H9 (cell line): ENCODE measurements at regions not wholly inside any gene's neighbourhood (a gene's known extent, or its start where the extent isn't known, plus 50 kb on each side); places are given as distances from the start of the nearest gene placed in this dataset.

ENCODE experiments used
- DNase-seq: peaks from one replicate; pipeline ENCODE4 v3.0.0-alpha.2; 2017
- H2AFZ ChIP-seq: one replicate; pipeline ENCODE4 v1.6.1; 2013; ENCODE audit warnings: mild to moderate bottlenecking, low read length, control low read depth, moderate library complexity
- H2AK5ac ChIP-seq: 2 replicates; pipeline ENCODE4 v1.6.1; 2013; ENCODE audit warnings: low read length, control low read depth, mixed read lengths; ENCODE audit not compliant: insufficient read length
- H2BK120ac ChIP-seq: one replicate; pipeline ENCODE4 v1.6.1; 2013; ENCODE audit warnings: low read depth, mild to moderate bottlenecking, low read length, control low read depth, inconsistent platforms; ENCODE audit not compliant: poor library complexity, severe bottlenecking
- H2BK12ac ChIP-seq: 2 replicates; pipeline ENCODE4 v1.6.1; 2013; ENCODE audit warnings: low read length, control low read depth, mixed read lengths, low read depth; ENCODE audit not compliant: insufficient read length
- H2BK15ac ChIP-seq: 2 replicates; pipeline ENCODE4 v1.6.1; 2013; ENCODE audit warnings: low read depth, low read length, control low read depth
- H2BK20ac ChIP-seq: one replicate; pipeline ENCODE4 v1.6.1; 2013; ENCODE audit warnings: low read depth, mild to moderate bottlenecking, low read length, control low read depth, inconsistent platforms; ENCODE audit not compliant: poor library complexity, severe bottlenecking
- H2BK5ac ChIP-seq: 2 replicates; pipeline ENCODE4 v1.6.1; 2013; ENCODE audit warnings: low read length, control low read depth, mixed read lengths; ENCODE audit not compliant: insufficient read length
- H3K14ac ChIP-seq: 2 replicates; pipeline ENCODE4 v1.6.1; 2013; ENCODE audit warnings: low read length, control low read depth; ENCODE audit not compliant: insufficient read depth
- H3K18ac ChIP-seq: 2 replicates; pipeline ENCODE4 v1.6.1; 2013; ENCODE audit warnings: low read depth, mild to moderate bottlenecking, mixed read lengths, low read length, control low read depth; ENCODE audit not compliant: insufficient read length
- H3K23ac ChIP-seq: 2 replicates; pipeline ENCODE4 v1.6.1; 2013; ENCODE audit warnings: low read length, control low read depth, mixed read lengths, low read depth; ENCODE audit not compliant: insufficient read length
- H3K23me2 ChIP-seq: 2 replicates; pipeline ENCODE4 v1.6.1; 2013; ENCODE audit warnings: low read depth, mild to moderate bottlenecking, mixed read lengths, low read length, control low read depth; ENCODE audit not compliant: insufficient read length, poor library complexity, severe bottlenecking
- H3K27ac ChIP-seq: 2 replicates; pipeline ENCODE4 v1.5.1; 2013; ENCODE audit warnings: low read length, control low read depth, mixed read lengths, low read depth; ENCODE audit not compliant: insufficient read length
- H3K27me3 ChIP-seq: 2 replicates; pipeline ENCODE4 v1.6.1; 2013; ENCODE audit warnings: low read length, control low read depth, inconsistent platforms; ENCODE audit not compliant: insufficient read depth
- H3K4ac ChIP-seq: 2 replicates; pipeline ENCODE4 v1.6.1; 2013; ENCODE audit warnings: low read depth, mild to moderate bottlenecking, control low read depth, inconsistent platforms, low read length, moderate library complexity
- H3K4me1 ChIP-seq: 2 replicates; pipeline ENCODE4 v1.6.1; 2013; ENCODE audit warnings: low read length, control low read depth, inconsistent platforms; ENCODE audit not compliant: insufficient read depth
- H3K4me2 ChIP-seq: 2 replicates; pipeline ENCODE4 v1.6.1; 2013; ENCODE audit warnings: low read length, control low read depth, mixed read lengths; ENCODE audit not compliant: insufficient read length, insufficient read depth
- H3K56ac ChIP-seq: 2 replicates; pipeline ENCODE4 v1.6.1; 2013; ENCODE audit warnings: low read depth, mild to moderate bottlenecking, mixed read lengths, low read length, control low read depth; ENCODE audit not compliant: insufficient read length
- H3K79me1 ChIP-seq: 2 replicates; pipeline ENCODE4 v1.6.1; 2013; ENCODE audit warnings: low read depth, mild to moderate bottlenecking, moderate library complexity, low read length, control low read depth, inconsistent platforms; ENCODE audit not compliant: insufficient read depth, poor library complexity, severe bottlenecking
- H3K79me2 ChIP-seq: 2 replicates; pipeline ENCODE4 v1.6.1; 2013; ENCODE audit warnings: low read length, control low read depth, inconsistent platforms; ENCODE audit not compliant: insufficient read depth
- H3K9ac ChIP-seq: 2 replicates; pipeline ENCODE4 v1.6.1; 2013; ENCODE audit warnings: low read length, control low read depth, mixed read lengths; ENCODE audit not compliant: insufficient read length; ENCODE audit errors: extremely low read depth
- H3K9me3 ChIP-seq: one replicate; pipeline ENCODE4 v1.6.1; 2013; ENCODE audit warnings: low read depth, low read length, inconsistent platforms; ENCODE audit not compliant: control insufficient read depth
- H3T11ph ChIP-seq: one replicate; pipeline ENCODE4 v1.6.1; 2013; ENCODE audit warnings: mild to moderate bottlenecking, low read length, control low read depth, inconsistent platforms
- H4K20me1 ChIP-seq: one replicate; pipeline ENCODE4 v1.6.1; 2013; ENCODE audit not compliant: control insufficient read depth, insufficient read length, insufficient read depth
- H4K5ac ChIP-seq: 2 replicates; pipeline ENCODE4 v1.6.1; 2013; ENCODE audit warnings: low read depth, mild to moderate bottlenecking, mixed read lengths, low read length, control low read depth; ENCODE audit not compliant: insufficient read length
- H4K8ac ChIP-seq: replicated peaks from 2 replicates; pipeline ENCODE4 v1.6.1; 2013; ENCODE audit warnings: low read length, control low read depth, mixed read lengths, low read depth; ENCODE audit not compliant: insufficient read length
- H4K91ac ChIP-seq: 2 replicates; pipeline ENCODE4 v1.6.1; 2013; ENCODE audit warnings: low read depth, mild to moderate bottlenecking, moderate library complexity, mixed read lengths, low read length, control low read depth; ENCODE audit not compliant: insufficient read length
- H3K27ac Mint-ChIP-seq, 3 experiments: 2 replicates in 2 of 3; 3 replicates in 1 of 3; pipeline ENCODE4 v1.8.0; 2020 to 2021; ENCODE audit warnings: mixed read lengths in 3 of 3, mild to moderate bottlenecking in 1 of 3, moderate library complexity in 1 of 3
- H3K27me3 Mint-ChIP-seq: 2 replicates; pipeline ENCODE4 v1.8.0; 2021; ENCODE audit warnings: low read depth, mild to moderate bottlenecking, moderate library complexity, mixed read lengths
- H3K36me3 Mint-ChIP-seq, 3 experiments: 2 replicates in 2 of 3; 3 replicates in 1 of 3; pipeline ENCODE4 v1.8.0; 2020 to 2021; ENCODE audit warnings: low read depth in 3 of 3, mixed read lengths in 3 of 3; ENCODE audit not compliant: insufficient read depth in 1 of 3
- H3K4me1 Mint-ChIP-seq, 2 experiments: 2 replicates each; pipeline ENCODE4 v1.8.0; 2020; ENCODE audit warnings: mixed read lengths in 2 of 2
- H3K4me3 Mint-ChIP-seq, 2 experiments: 2 replicates in 1 of 2; 3 replicates in 1 of 2; pipeline ENCODE4 v1.8.0; 2020 to 2021; ENCODE audit warnings: mild to moderate bottlenecking in 2 of 2, mixed read lengths in 2 of 2, moderate library complexity in 1 of 2
- H3K9me3 Mint-ChIP-seq, 2 experiments: 2 replicates in 1 of 2; 3 replicates in 1 of 2; pipeline ENCODE4 v1.8.0; 2020; ENCODE audit warnings: mild to moderate bottlenecking in 2 of 2, mixed read lengths in 2 of 2, moderate library complexity in 1 of 2
- CTCF ChIP-seq: fragments of 200-600 bp; sonication (generic); conservative IDR thresholded peaks from 3 replicates; pipeline ENCODE4 v1.8.0; 2021; ENCODE audit warnings: antibody characterized with exemption, mild to moderate bottlenecking
- WGBS: extraction: QIAGEN DNeasy Blood & Tissue Kit; methylation state at CpG from one replicate; pipeline ENCODE4 v1.1.7; 2013; ENCODE audit warnings: missing lambda C conversion rate, low lambda C conversion rate, mixed read lengths; ENCODE audit not compliant: insufficient read length; ENCODE audit errors: extremely low coverage; 5-methylcytosine and 5-hydroxymethylcytosine counted together

GRCh38 chr21:28074676-28075075, 918.0 kb downstream of the LTN1 start:
- H3K4me1 ChIP-seq: no peaks in the 10 kb centered on the region
- no peaks in the 10 kb centered on the region for H3K9me3 ChIP-seq

More at GRCh38 chr21:28074676-28075075, 918.0 kb downstream of the LTN1 start:
- Histone ChIP-seq H2AFZ (no peak overlapping the region), H3K27ac (no peak overlapping the region), H3K27me3 (no peaks in the 10 kb centered on the region), H2AK5ac (no peak overlapping the region), H3T11ph (no peak overlapping the region), H3K23ac (no peak overlapping the region), H2BK20ac (no peak overlapping the region), H3K9ac (no peak overlapping the region), H4K5ac (no peak overlapping the region), H3K4me2 (no peak overlapping the region), H3K79me2 (no peaks in the 10 kb centered on the region), H3K79me1 (no peaks in the 10 kb centered on the region), H4K8ac (no peak overlapping the region), H3K18ac (no peak overlapping the region), H2BK5ac (no peak overlapping the region), H4K20me1 (no peaks in the 10 kb centered on the region), H4K91ac (no peak overlapping the region), H3K4ac (no peak overlapping the region), H2BK15ac (no peak overlapping the region), H3K14ac (no peak overlapping the region), H2BK120ac (no peak overlapping the region), H2BK12ac (no peak overlapping the region), H3K56ac (no peak overlapping the region), H3K23me2 (no peaks in the 10 kb centered on the region)
- Mint-ChIP-seq H3K36me3 (peaks cover 6 to 22% (median 8%) of the 10 kb centered on the region in 3 experiments), H3K4me3 (no peak overlapping the region), H3K27me3 (no peaks in the 10 kb centered on the region), H3K9me3 (peaks cover 14 to 21% of the 10 kb centered on the region in 2 experiments), H3K4me1 (peaks cover 9 to 14% of the 10 kb centered on the region in 2 experiments), H3K27ac (no peak overlapping the region)
- no CpG with 5 or more reads among the region's 1 CpG for WGBS
- TF ChIP-seq CTCF: no peak
- no peak for DNase-seq
